Epithelial cell of proximal tubule (primary cell): ENCODE measurements at regions not wholly inside any gene's neighbourhood (a gene's known extent, or its start where the extent isn't known, plus 50 kb on each side); places are given as distances from the start of the nearest gene placed in this dataset.

Experiments
- DNase-seq: peaks from one replicate; pipeline ENCODE4 v3.0.0-alpha.2; 2011; ENCODE audit warnings: low read depth
- H3K4me3 ChIP-seq: 2 replicates; pipeline ENCODE4 v1.5.1; 2011; ENCODE audit warnings: low read depth, mild to moderate bottlenecking, low read length
- CTCF ChIP-seq: conservative IDR thresholded peaks from 2 replicates; pipeline ENCODE4 v1.5.1; 2012; ENCODE audit warnings: low read depth, mild to moderate bottlenecking, low read length

GRCh38 chr5:27158775-27159174 lies 120.4 kb upstream of the CDH9 start:
- DNase-seq: no peak
- TF ChIP-seq CTCF: no peak
- no peak overlapping the region for H3K4me3 ChIP-seq

- no peak for TF ChIP-seq CTCF
- no peak for DNase-seq
- H3K4me3 ChIP-seq: no peak overlapping the region
Measured at GRCh38 chr5:27158171-27158570, 119.8 kb upstream of the CDH9 start.

GRCh38 chr5:27144456-27144855 lies 106.1 kb upstream of the CDH9 start:
- no peak overlapping the region for H3K4me3 ChIP-seq
- no peak for TF ChIP-seq CTCF
- DNase-seq: no peak

- no peak overlapping the region for H3K4me3 ChIP-seq
- no peak for DNase-seq
- TF ChIP-seq CTCF: no peak
Measured at GRCh38 chr5:27140831-27141230, 102.4 kb upstream of the CDH9 start.

- DNase-seq: no peak
- H3K4me3 ChIP-seq: no peak overlapping the region
- TF ChIP-seq CTCF: no peak
Measured at GRCh38 chr5:27130587-27130986, 92.2 kb upstream of the CDH9 start.

- no peak overlapping the region for H3K4me3 ChIP-seq
- no peak for TF ChIP-seq CTCF
Measured at GRCh38 chr5:27129926-27130325, 91.5 kb upstream of the CDH9 start.

GRCh38 chr5:27125856-27126255 lies 87.5 kb upstream of the CDH9 start:
- H3K4me3 ChIP-seq: no peak overlapping the region
- DNase-seq: no peak
- TF ChIP-seq CTCF: no peak

More at GRCh38 chr5:27129926-27130325, 91.5 kb upstream of the CDH9 start:
- no peak for DNase-seq
